OCI-LY7 (cell line): ENCODE measurements at regions not wholly inside any gene's neighbourhood (a gene's known extent, or its start where the extent isn't known, plus 50 kb on each side); places are given as distances from the start of the nearest gene placed in this dataset.

Experiments used
- BruUV-seq: library from RNA; stranded (reverse); fragments of 400-500 nt; replicated peaks from 2 replicates; lab custom pipeline; 2021; lab: Mats Ljungman, UMichigan
- CTCF ChIA-PET: fragments of 300-600 bp; sonication (Branson Sonifier 250); formaldehyde crosslinking; loops from one replicate; lab custom pipeline; 2022; ENCODE audit warnings: antibody characterized with exemption; ENCODE audit not compliant: unreplicated experiment; lab: Charles Lee
- POLR2A ChIA-PET: fragments of 300-600 bp; sonication (Branson Sonifier 250); formaldehyde crosslinking; loops from one replicate; lab custom pipeline; 2022; ENCODE audit warnings: antibody characterized with exemption; lab: Charles Lee
- DNase-seq: peaks from one replicate; pipeline ENCODE4 v3.0.0-alpha.2; 2015; ENCODE audit warnings: low spot score
- H2AFZ ChIP-seq: fragments of 200-600 bp; sonication (generic), shearing (Covaris generic); 2 replicates; pipeline ENCODE4 v1.6.1; 2014; ENCODE audit warnings: mild to moderate bottlenecking, antibody characterized with exemption, low read length, moderate library complexity
- H3K27ac ChIP-seq: fragments of 200-600 bp; sonication (generic); 2 replicates; pipeline ENCODE4 v1.5.1; 2014; ENCODE audit warnings: mixed run types, low read depth, mild to moderate bottlenecking, moderate library complexity, low read length, inconsistent platforms; ENCODE audit not compliant: poor library complexity, severe bottlenecking
- H3K36me3 ChIP-seq: fragments of 200-600 bp; sonication (generic); 2 replicates; pipeline ENCODE4 v1.6.1; 2014; ENCODE audit warnings: mild to moderate bottlenecking, antibody characterized with exemption, low read length, moderate library complexity, mixed read lengths; ENCODE audit not compliant: insufficient read depth
- H3K4me1 ChIP-seq: fragments of 200-600 bp; sonication (generic); 2 replicates; pipeline ENCODE4 v1.5.1; 2014; ENCODE audit warnings: mild to moderate bottlenecking, low read length; ENCODE audit not compliant: insufficient read depth, poor library complexity, severe bottlenecking
- H3K4me2 ChIP-seq: fragments of 200-600 bp; sonication (generic); 2 replicates; pipeline ENCODE4 v1.6.1; 2014; ENCODE audit warnings: mild to moderate bottlenecking, low read length
- H3K4me3 ChIP-seq: fragments of 200-600 bp; sonication (generic); 2 replicates; pipeline ENCODE4 v1.5.1; 2014; ENCODE audit warnings: mild to moderate bottlenecking, low read depth, low read length; ENCODE audit not compliant: poor library complexity, severe bottlenecking
- H3K79me2 ChIP-seq: fragments of 200-600 bp; sonication (generic); 2 replicates; pipeline ENCODE4 v1.6.1; 2016; ENCODE audit warnings: low read depth, mild to moderate bottlenecking, low read length, moderate library complexity, mixed read lengths; ENCODE audit not compliant: insufficient read depth
- H3K9me2 ChIP-seq: fragments of 200-600 bp; sonication (generic); 2 replicates; pipeline ENCODE4 v1.6.1; 2016; ENCODE audit warnings: mild to moderate bottlenecking, low read length, mixed read lengths; ENCODE audit not compliant: insufficient read depth
- H3K9me3 ChIP-seq: fragments of 200-600 bp; sonication (generic); 2 replicates; pipeline ENCODE4 v1.6.1; 2014; ENCODE audit warnings: mild to moderate bottlenecking, mixed run types, low read length, mixed read lengths
- H4K20me1 ChIP-seq: fragments of 200-600 bp; sonication (generic); 2 replicates; pipeline ENCODE4 v1.6.1; 2014; ENCODE audit warnings: mild to moderate bottlenecking, antibody characterized with exemption, low read length, moderate library complexity, mixed read lengths; ENCODE audit not compliant: insufficient read depth
- CTCF ChIP-seq: fragments of 200-600 bp; sonication (generic); conservative IDR thresholded peaks from 2 replicates; pipeline ENCODE4 v1.5.1; 2014; ENCODE audit warnings: mild to moderate bottlenecking, antibody characterized with exemption, low read length, moderate library complexity, mixed read lengths
- EZH2phosphoT487 ChIP-seq: fragments of 200-600 bp; sonication (generic); IDR thresholded peaks from 2 replicates; pipeline ENCODE4 v1.6.1; 2018; ENCODE audit warnings: low read depth, borderline replicate concordance, mild to moderate bottlenecking, mixed run types, antibody characterized with exemption, low read length, moderate library complexity, mixed read lengths
- intact Hi-C: fragments of 100-400 bp; cut with micrococcal nuclease; formaldehyde crosslinking; loops from one replicate; pipeline ENCODE4 v1.10.0; 2022; ENCODE audit not compliant: unreplicated experiment

- CTCF ChIA-PET, result no interaction called here
- intact Hi-C loops, result no loop called here
- BruUV-seq, result no TSS peak
- Histone ChIP-seq H2AFZ (no peak overlapping the region), H3K79me2 (no peaks in the 10 kb centered on the region), H3K9me2 (no peaks in the 10 kb centered on the region), H3K27ac (no peak overlapping the region), H4K20me1 (no peaks in the 10 kb centered on the region), H3K4me2 (no peak overlapping the region), H3K9me3 (no peaks in the 10 kb centered on the region), H3K4me1 (no peaks in the 10 kb centered on the region), H3K4me3 (no peak overlapping the region), H3K36me3 (no peaks in the 10 kb centered on the region)
- DNase-seq, result no peak
- TF ChIP-seq EZH2phosphoT487, result no peak
- POLR2A ChIA-PET, result no interaction called here
Measured at GRCh38 chr17:5740937-5741336, 156.6 kb upstream of the NLRP1 start.

GRCh38 chr17:5741810-5742209 lies 157.5 kb upstream of the NLRP1 start:
- H3K4me1 ChIP-seq, result no peaks in the 10 kb centered on the region
- no peak for DNase-seq
- no peaks in the 10 kb centered on the region for H3K79me2 ChIP-seq
- intact Hi-C loops, result no loop called here
- no peaks in the 10 kb centered on the region for H3K9me2 ChIP-seq
- no peak overlapping the region for H3K27ac ChIP-seq
- H3K4me2 ChIP-seq, result no peak overlapping the region
- CTCF ChIA-PET, result no interaction called here
- H3K4me3 ChIP-seq, result no peak overlapping the region
- H4K20me1 ChIP-seq, result no peaks in the 10 kb centered on the region
- no peak for TF ChIP-seq CTCF
- TF ChIP-seq EZH2phosphoT487, result no peak
- no peaks in the 10 kb centered on the region for H3K9me3 ChIP-seq
- no TSS peak for BruUV-seq
- no peaks in the 10 kb centered on the region for H3K36me3 ChIP-seq
- POLR2A ChIA-PET, result no interaction called here
- no peak overlapping the region for H2AFZ ChIP-seq

- TF ChIP-seq CTCF (no peak), EZH2phosphoT487 (no peak)
- H3K79me2 ChIP-seq, result no peaks in the 10 kb centered on the region
- no peak overlapping the region for H3K27ac ChIP-seq
- BruUV-seq, result no TSS peak
- no peaks in the 10 kb centered on the region for H4K20me1 ChIP-seq
- ChIA-PET POLR2A (no interaction called here), CTCF (no interaction called here)
- no peaks in the 10 kb centered on the region for H3K9me3 ChIP-seq
- H2AFZ ChIP-seq, result no peak overlapping the region
- no peak overlapping the region for H3K4me3 ChIP-seq
- H3K9me2 ChIP-seq, result no peaks in the 10 kb centered on the region
- intact Hi-C loops, result no loop called here
- no peaks in the 10 kb centered on the region for H3K36me3 ChIP-seq
- DNase-seq, result no peak
- H3K4me1 ChIP-seq, result no peaks in the 10 kb centered on the region
- no peak overlapping the region for H3K4me2 ChIP-seq
Measured at GRCh38 chr17:5745111-5745813, 161.0 kb upstream of the NLRP1 start.
